HG02970 (cell line): ENCODE measurements at regions not wholly inside any gene's neighbourhood (a gene's known extent, or its start where the extent isn't known, plus 50 kb on each side); places are given as distances from the start of the nearest gene placed in this dataset.
"Not testable (repeated sequence)": the region's sequence is repeated elsewhere in the genome, so short reads cannot be mapped to it uniquely, and the experiment has no call there.

Experiments
- ATAC-seq: cut with Tn5 transposase; IDR thresholded peaks from one replicate; pipeline ENCODE4 v1.9.1; 2021; ENCODE audit warnings: mild to moderate bottlenecking, moderate library complexity, moderate number of reproducible peaks; ENCODE audit not compliant: unreplicated experiment, low FRiP score

GRCh38 chr5:174943002-174943401, 218.6 kb downstream of the MSX2 start:
- not testable (repeated sequence) for ATAC-seq

GRCh38 chr5:174937201-174938123, 213.1 kb downstream of the MSX2 start:
- no peak for ATAC-seq

GRCh38 chr5:174935854-174936474, 211.6 kb downstream of the MSX2 start:
- ATAC-seq = no peak

GRCh38 chr5:174931033-174931432, 206.7 kb downstream of the MSX2 start:
- ATAC-seq = not testable (repeated sequence)

- ATAC-seq = no peak
These were observed 201.2 kb downstream of the MSX2 start for GRCh38 chr5:174925586-174925985.

GRCh38 chr5:174922955-174923354, 198.6 kb downstream of the MSX2 start:
- ATAC-seq = no peak

- no peak for ATAC-seq
These were observed 196.6 kb downstream of the MSX2 start for GRCh38 chr5:174920906-174921550.

- no peak for ATAC-seq
These were observed 195.0 kb downstream of the MSX2 start for GRCh38 chr5:174919351-174919750.

- no peak for ATAC-seq
These were observed 194.3 kb downstream of the MSX2 start for GRCh38 chr5:174918655-174919054.

GRCh38 chr5:174917976-174918554, 193.7 kb downstream of the MSX2 start:
- ATAC-seq = no peak

GRCh38 chr5:174917435-174917834, 193.1 kb downstream of the MSX2 start:
- not testable (repeated sequence) for ATAC-seq

GRCh38 chr5:174916924-174917323, 192.5 kb downstream of the MSX2 start:
- ATAC-seq = not testable (repeated sequence)

GRCh38 chr5:174916227-174916626, 191.8 kb downstream of the MSX2 start:
- no peak for ATAC-seq

- ATAC-seq = no peak
These were observed 186.7 kb downstream of the MSX2 start for GRCh38 chr5:174911118-174911517.

- peak; percentile 83 for ATAC-seq
These were observed 185.9 kb downstream of the MSX2 start for GRCh38 chr5:174910245-174910737.

GRCh38 chr5:174903172-174903732, 178.9 kb downstream of the MSX2 start:
- no peak for ATAC-seq

GRCh38 chr5:174901336-174901735, 177.0 kb downstream of the MSX2 start:
- no peak for ATAC-seq

- no peak for ATAC-seq
These were observed 176.0 kb downstream of the MSX2 start for GRCh38 chr5:174900240-174900865.

GRCh38 chr5:174897281-174897950, 173.0 kb downstream of the MSX2 start:
- ATAC-seq = no peak
